Neural progenitor cell (in vitro differentiated cells): ENCODE measurements at regions not wholly inside any gene's neighbourhood (a gene's known extent, or its start where the extent isn't known, plus 50 kb on each side); places are given as distances from the start of the nearest gene placed in this dataset.

ENCODE experiments used
- DNase-seq: peaks from one replicate; pipeline ENCODE4 v3.0.0-alpha.2; 2016; ENCODE audit warnings: low spot score
- H2AFZ ChIP-seq: fragments of 200-600 bp; sonication (generic); replicated peaks from 2 replicates; pipeline ENCODE4 v1.6.1; 2016; ENCODE audit warnings: antibody characterized with exemption
- H3F3A ChIP-seq: fragments of 200-600 bp; sonication (generic); 2 replicates; pipeline ENCODE4 v1.6.1; 2016; ENCODE audit warnings: antibody characterized with exemption, low read depth
- H3K27ac ChIP-seq: fragments of 200-600 bp; sonication (generic); 2 replicates; pipeline ENCODE4 v1.5.1; 2016; ENCODE audit warnings: mild to moderate bottlenecking
- H3K27me3 ChIP-seq: fragments of 200-600 bp; sonication (generic); 2 replicates; pipeline ENCODE4 v1.6.1; 2016; ENCODE audit warnings: mild to moderate bottlenecking, moderate library complexity
- H3K36me3 ChIP-seq: fragments of 200-600 bp; sonication (generic); 2 replicates; pipeline ENCODE4 v1.5.1; 2016
- H3K4me1 ChIP-seq: fragments of 200-600 bp; sonication (generic); 2 replicates; pipeline ENCODE4 v1.6.1; 2016; ENCODE audit warnings: mixed run types
- H3K4me2 ChIP-seq: fragments of 200-600 bp; sonication (generic); 2 replicates; pipeline ENCODE4 v1.6.1; 2016
- H3K4me3 ChIP-seq: fragments of 200-600 bp; sonication (generic); 2 replicates; pipeline ENCODE4 v1.5.1; 2016
- H3K79me2 ChIP-seq: fragments of 200-600 bp; sonication (generic); 2 replicates; pipeline ENCODE4 v1.6.1; 2016; ENCODE audit warnings: low read depth
- H3K9ac ChIP-seq: fragments of 200-600 bp; sonication (generic); 2 replicates; pipeline ENCODE4 v1.6.1; 2016
- H3K9me3 ChIP-seq: fragments of 200-600 bp; sonication (generic); 2 replicates; pipeline ENCODE4 v1.5.1; 2016; ENCODE audit warnings: low read depth
- H4K20me1 ChIP-seq: fragments of 200-600 bp; sonication (generic); 2 replicates; pipeline ENCODE4 v1.6.1; 2016; ENCODE audit warnings: low read depth
- H3K27ac Mint-ChIP-seq: 3 replicates; pipeline ENCODE4 v1.8.0; 2021; ENCODE audit warnings: mixed read lengths
- H3K27me3 Mint-ChIP-seq: 2 replicates; pipeline ENCODE4 v1.8.0; 2022; ENCODE audit warnings: low read depth, mild to moderate bottlenecking, inconsistent platforms, moderate library complexity, mixed read lengths; ENCODE audit not compliant: insufficient read depth
- H3K36me3 Mint-ChIP-seq: 3 replicates; pipeline ENCODE4 v1.8.0; 2021; ENCODE audit warnings: mixed read lengths
- H3K4me1 Mint-ChIP-seq: 3 replicates; pipeline ENCODE4 v1.8.0; 2021; ENCODE audit warnings: mixed read lengths
- H3K4me3 Mint-ChIP-seq: 3 replicates; pipeline ENCODE4 v1.8.0; 2021; ENCODE audit warnings: mild to moderate bottlenecking, moderate library complexity, mixed read lengths
- H3K9me3 Mint-ChIP-seq: 3 replicates; pipeline ENCODE4 v1.8.0; 2020; ENCODE audit warnings: mixed read lengths
- EZH2 ChIP-seq: fragments of 200-600 bp; sonication (generic); IDR thresholded peaks from 2 replicates; pipeline ENCODE4 v1.6.1; 2017; ENCODE audit warnings: antibody characterized with exemption, mild to moderate bottlenecking, moderate library complexity
- EZH2phosphoT487 ChIP-seq: fragments of 200-600 bp; sonication (generic); IDR thresholded peaks from 2 replicates; pipeline ENCODE4 v1.6.1; 2017; ENCODE audit warnings: antibody characterized with exemption
- TF ChIP-seq, protein P1 (sequence below): fragments of 200-600 bp; sonication (generic); IDR thresholded peaks from 2 replicates; pipeline ENCODE4 v1.5.1; 2017; ENCODE audit warnings: antibody characterized with exemption, mild to moderate bottlenecking

- Mint-ChIP-seq H3K9me3 (no peaks in the 10 kb centered on the region), H3K27me3 (no peaks in the 10 kb centered on the region), H3K4me3 (no peak overlapping the region), H3K4me1 (no peaks in the 10 kb centered on the region), H3K27ac (no peak overlapping the region), H3K36me3 (no peaks in the 10 kb centered on the region)
- no peaks in the 10 kb centered on the region for H3K36me3 ChIP-seq
- no peaks in the 10 kb centered on the region for H3F3A ChIP-seq
- no peak overlapping the region for H3K4me3 ChIP-seq
- DNase-seq, result no peak
- H3K9ac ChIP-seq, result no peak overlapping the region
- no peak overlapping the region for H3K27ac ChIP-seq
- no peak overlapping the region for H3K4me2 ChIP-seq
- TF ChIP-seq EZH2phosphoT487 (no peak), EZH2 (no peak)
- TF ChIP-seq, protein P1, sequence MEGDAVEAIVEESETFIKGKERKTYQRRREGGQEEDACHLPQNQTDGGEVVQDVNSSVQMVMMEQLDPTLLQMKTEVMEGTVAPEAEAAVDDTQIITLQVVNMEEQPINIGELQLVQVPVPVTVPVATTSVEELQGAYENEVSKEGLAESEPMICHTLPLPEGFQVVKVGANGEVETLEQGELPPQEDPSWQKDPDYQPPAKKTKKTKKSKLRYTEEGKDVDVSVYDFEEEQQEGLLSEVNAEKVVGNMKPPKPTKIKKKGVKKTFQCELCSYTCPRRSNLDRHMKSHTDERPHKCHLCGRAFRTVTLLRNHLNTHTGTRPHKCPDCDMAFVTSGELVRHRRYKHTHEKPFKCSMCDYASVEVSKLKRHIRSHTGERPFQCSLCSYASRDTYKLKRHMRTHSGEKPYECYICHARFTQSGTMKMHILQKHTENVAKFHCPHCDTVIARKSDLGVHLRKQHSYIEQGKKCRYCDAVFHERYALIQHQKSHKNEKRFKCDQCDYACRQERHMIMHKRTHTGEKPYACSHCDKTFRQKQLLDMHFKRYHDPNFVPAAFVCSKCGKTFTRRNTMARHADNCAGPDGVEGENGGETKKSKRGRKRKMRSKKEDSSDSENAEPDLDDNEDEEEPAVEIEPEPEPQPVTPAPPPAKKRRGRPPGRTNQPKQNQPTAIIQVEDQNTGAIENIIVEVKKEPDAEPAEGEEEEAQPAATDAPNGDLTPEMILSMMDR, result no peak
- no peaks in the 10 kb centered on the region for H3K4me1 ChIP-seq
- H2AFZ ChIP-seq, result no peak overlapping the region
- H3K27me3 ChIP-seq, result no peaks in the 10 kb centered on the region
- H4K20me1 ChIP-seq, result no peaks in the 10 kb centered on the region
- no peaks in the 10 kb centered on the region for H3K9me3 ChIP-seq
- no peaks in the 10 kb centered on the region for H3K79me2 ChIP-seq
These were observed 155.0 kb upstream of the HNMT start for GRCh38 chr2:137809252-137809651.

DNA sequence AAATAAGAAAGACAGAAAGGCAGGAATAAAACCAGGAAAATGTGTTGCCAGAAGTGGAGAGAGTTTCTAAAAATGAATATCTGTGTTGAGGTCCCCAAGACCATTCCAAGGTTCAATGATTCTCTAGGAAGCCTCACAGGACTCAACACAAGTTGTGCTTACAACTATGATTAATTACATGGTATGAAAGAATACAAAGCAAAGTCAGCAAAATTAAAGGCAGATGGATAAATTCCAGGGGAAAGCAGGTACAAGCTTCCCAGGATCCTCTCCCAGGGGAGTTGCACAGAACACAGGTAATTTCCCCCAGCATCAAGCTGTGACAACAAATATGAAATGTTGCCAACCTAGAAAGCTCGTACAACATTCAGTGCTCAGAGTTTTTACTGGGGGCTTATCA, 154.4 kb upstream of the HNMT start:
- Mint-ChIP-seq H3K4me3 (no peak overlapping the region), H3K27me3 (no peaks in the 10 kb centered on the region), H3K4me1 (no peaks in the 10 kb centered on the region)

GRCh38 chr2:137812517-137812916, 151.8 kb upstream of the HNMT start:
- H3K79me2 ChIP-seq, result no peaks in the 10 kb centered on the region
- no peaks in the 10 kb centered on the region for H4K20me1 ChIP-seq
- no peaks in the 10 kb centered on the region for H3K27me3 ChIP-seq
- Mint-ChIP-seq H3K9me3 (no peaks in the 10 kb centered on the region), H3K4me3 (no peak overlapping the region), H3K27ac (no peak overlapping the region), H3K4me1 (no peaks in the 10 kb centered on the region), H3K27me3 (no peaks in the 10 kb centered on the region), H3K36me3 (no peaks in the 10 kb centered on the region)
- H2AFZ ChIP-seq, result no peak overlapping the region
- no peak for DNase-seq
- H3K4me2 ChIP-seq, result no peak overlapping the region
- H3F3A ChIP-seq, result no peaks in the 10 kb centered on the region
- H3K4me1 ChIP-seq, result no peaks in the 10 kb centered on the region
- TF ChIP-seq EZH2 (no peak), EZH2phosphoT487 (no peak)
- TF ChIP-seq, protein P1, result no peak
- H3K9ac ChIP-seq, result no peak overlapping the region
- no peaks in the 10 kb centered on the region for H3K9me3 ChIP-seq
- no peak overlapping the region for H3K27ac ChIP-seq
- no peaks in the 10 kb centered on the region for H3K36me3 ChIP-seq
- H3K4me3 ChIP-seq, result no peak overlapping the region

More for the DNA sequence above, 154.4 kb upstream of the HNMT start:
- Mint-ChIP-seq H3K9me3 (no peaks in the 10 kb centered on the region), H3K27ac (no peak overlapping the region), H3K36me3 (no peaks in the 10 kb centered on the region)
- Histone ChIP-seq H4K20me1 (no peaks in the 10 kb centered on the region), H2AFZ (no peak overlapping the region), H3K4me3 (no peak overlapping the region), H3K4me2 (no peak overlapping the region), H3K27ac (no peak overlapping the region), H3K9ac (no peak overlapping the region), H3K9me3 (no peaks in the 10 kb centered on the region), H3K27me3 (no peaks in the 10 kb centered on the region), H3K36me3 (no peaks in the 10 kb centered on the region), H3F3A (no peaks in the 10 kb centered on the region), H3K4me1 (no peaks in the 10 kb centered on the region), H3K79me2 (no peaks in the 10 kb centered on the region)
- TF ChIP-seq, protein P1, result no peak
- TF ChIP-seq EZH2phosphoT487 (no peak), EZH2 (no peak)
- DNase-seq, result no peak

- no peak overlapping the region for H2AFZ ChIP-seq
- H3K9me3 ChIP-seq, result no peaks in the 10 kb centered on the region
- Mint-ChIP-seq H3K36me3 (no peaks in the 10 kb centered on the region), H3K27ac (no peak overlapping the region), H3K4me1 (no peaks in the 10 kb centered on the region), H3K4me3 (no peak overlapping the region), H3K9me3 (no peaks in the 10 kb centered on the region), H3K27me3 (no peaks in the 10 kb centered on the region)
- no peak for DNase-seq
- H3K79me2 ChIP-seq, result no peaks in the 10 kb centered on the region
- H4K20me1 ChIP-seq, result no peaks in the 10 kb centered on the region
- no peaks in the 10 kb centered on the region for H3K4me1 ChIP-seq
- H3F3A ChIP-seq, result no peaks in the 10 kb centered on the region
- H3K4me3 ChIP-seq, result no peak overlapping the region
- no peaks in the 10 kb centered on the region for H3K27me3 ChIP-seq
- TF ChIP-seq, protein P1, result no peak
- TF ChIP-seq EZH2, result no peak
- TF ChIP-seq EZH2phosphoT487, result no peak
- no peak overlapping the region for H3K4me2 ChIP-seq
- H3K36me3 ChIP-seq, result no peaks in the 10 kb centered on the region
- H3K9ac ChIP-seq, result no peak overlapping the region
- no peak overlapping the region for H3K27ac ChIP-seq
These were observed 151.1 kb upstream of the HNMT start for GRCh38 chr2:137813176-137813575.
